Glutamatergic neuron (in vitro differentiated cells): ENCODE measurements at regions not wholly inside any gene's neighbourhood (a gene's known extent, or its start where the extent isn't known, plus 50 kb on each side); places are given as distances from the start of the nearest gene placed in this dataset.

Experiments
- DNase-seq: peaks from one replicate; pipeline ENCODE4 v3.0.0; 2022
- H3K27ac Mint-ChIP-seq: one replicate; pipeline ENCODE4 v1.8.0; 2020; ENCODE audit warnings: mild to moderate bottlenecking, mixed read lengths, inconsistent platforms; ENCODE audit not compliant: unreplicated experiment
- H3K27me3 Mint-ChIP-seq: one replicate; pipeline ENCODE4 v1.8.0; 2020; ENCODE audit warnings: mild to moderate bottlenecking, moderate library complexity, mixed read lengths, inconsistent platforms; ENCODE audit not compliant: unreplicated experiment
- H3K36me3 Mint-ChIP-seq: one replicate; pipeline ENCODE4 v1.8.0; 2020; ENCODE audit warnings: mild to moderate bottlenecking, mixed read lengths, inconsistent platforms; ENCODE audit not compliant: unreplicated experiment
- H3K4me1 Mint-ChIP-seq: one replicate; pipeline ENCODE4 v1.8.0; 2020; ENCODE audit warnings: mild to moderate bottlenecking, low read depth, mixed read lengths, inconsistent platforms; ENCODE audit not compliant: unreplicated experiment
- H3K4me3 Mint-ChIP-seq: one replicate; pipeline ENCODE4 v1.8.0; 2020; ENCODE audit warnings: mild to moderate bottlenecking, mixed read lengths, inconsistent platforms; ENCODE audit not compliant: unreplicated experiment
- H3K9me3 Mint-ChIP-seq: one replicate; pipeline ENCODE4 v1.8.0; 2020; ENCODE audit warnings: mild to moderate bottlenecking, moderate library complexity, mixed read lengths, inconsistent platforms; ENCODE audit not compliant: unreplicated experiment
- TF ChIP-seq, protein P1 (sequence below): fragments of 200-600 bp; sonication (generic); IDR thresholded peaks from one replicate; pipeline ENCODE4 v1.5.0; 2021; ENCODE audit not compliant: partially characterized antibody, unreplicated experiment

DNA sequence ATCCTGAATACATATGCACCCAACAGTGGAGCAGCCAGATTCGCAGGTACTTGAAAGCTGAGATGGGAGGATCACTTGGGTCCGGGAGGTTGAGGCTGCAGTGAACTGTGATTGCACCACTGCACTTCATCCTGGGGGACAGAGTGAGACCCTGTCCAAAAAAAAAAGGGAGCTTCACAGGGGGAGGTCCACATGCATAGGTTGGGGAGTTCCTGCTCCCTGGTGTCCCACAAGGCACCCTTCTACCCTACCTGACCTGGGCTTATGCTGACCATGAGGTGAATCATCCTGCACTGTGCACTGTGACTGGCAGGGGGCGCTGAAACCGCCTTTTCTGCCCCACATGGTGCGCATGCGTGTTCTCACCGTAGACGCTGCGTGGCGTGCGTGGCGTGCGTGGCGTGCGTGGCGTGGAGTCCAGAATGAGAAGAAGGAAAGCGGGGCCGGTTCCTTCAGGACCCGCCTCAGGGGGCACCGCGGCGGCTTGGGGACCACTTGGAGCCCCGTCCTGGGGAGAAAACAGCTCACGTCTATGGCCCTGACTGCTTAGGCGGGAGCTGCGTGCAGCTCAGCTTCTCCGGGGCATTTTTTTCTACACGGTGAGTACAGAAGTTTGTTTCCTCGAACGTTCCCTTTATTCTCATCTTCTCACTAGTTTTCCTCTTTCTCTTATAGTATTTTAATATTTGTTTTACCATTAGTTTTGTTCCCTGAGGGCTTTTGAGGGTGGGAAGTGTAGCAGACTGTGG is 116.6 kb upstream of the GRK3 start:
- peak; percentile 95 for DNase-seq
- Mint-ChIP-seq H3K27me3 (no peaks in the 10 kb centered on the region), H3K36me3 (no peaks in the 10 kb centered on the region), H3K4me1 (peaks cover 10% of the 10 kb centered on the region), H3K27ac (peak overlapping the region; percentile 83), H3K9me3 (peaks cover 3% of the 10 kb centered on the region), H3K4me3 (peak overlapping the region; percentile 91)
- TF ChIP-seq, protein P1, sequence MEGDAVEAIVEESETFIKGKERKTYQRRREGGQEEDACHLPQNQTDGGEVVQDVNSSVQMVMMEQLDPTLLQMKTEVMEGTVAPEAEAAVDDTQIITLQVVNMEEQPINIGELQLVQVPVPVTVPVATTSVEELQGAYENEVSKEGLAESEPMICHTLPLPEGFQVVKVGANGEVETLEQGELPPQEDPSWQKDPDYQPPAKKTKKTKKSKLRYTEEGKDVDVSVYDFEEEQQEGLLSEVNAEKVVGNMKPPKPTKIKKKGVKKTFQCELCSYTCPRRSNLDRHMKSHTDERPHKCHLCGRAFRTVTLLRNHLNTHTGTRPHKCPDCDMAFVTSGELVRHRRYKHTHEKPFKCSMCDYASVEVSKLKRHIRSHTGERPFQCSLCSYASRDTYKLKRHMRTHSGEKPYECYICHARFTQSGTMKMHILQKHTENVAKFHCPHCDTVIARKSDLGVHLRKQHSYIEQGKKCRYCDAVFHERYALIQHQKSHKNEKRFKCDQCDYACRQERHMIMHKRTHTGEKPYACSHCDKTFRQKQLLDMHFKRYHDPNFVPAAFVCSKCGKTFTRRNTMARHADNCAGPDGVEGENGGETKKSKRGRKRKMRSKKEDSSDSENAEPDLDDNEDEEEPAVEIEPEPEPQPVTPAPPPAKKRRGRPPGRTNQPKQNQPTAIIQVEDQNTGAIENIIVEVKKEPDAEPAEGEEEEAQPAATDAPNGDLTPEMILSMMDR, result peak; percentile 99

DNA sequence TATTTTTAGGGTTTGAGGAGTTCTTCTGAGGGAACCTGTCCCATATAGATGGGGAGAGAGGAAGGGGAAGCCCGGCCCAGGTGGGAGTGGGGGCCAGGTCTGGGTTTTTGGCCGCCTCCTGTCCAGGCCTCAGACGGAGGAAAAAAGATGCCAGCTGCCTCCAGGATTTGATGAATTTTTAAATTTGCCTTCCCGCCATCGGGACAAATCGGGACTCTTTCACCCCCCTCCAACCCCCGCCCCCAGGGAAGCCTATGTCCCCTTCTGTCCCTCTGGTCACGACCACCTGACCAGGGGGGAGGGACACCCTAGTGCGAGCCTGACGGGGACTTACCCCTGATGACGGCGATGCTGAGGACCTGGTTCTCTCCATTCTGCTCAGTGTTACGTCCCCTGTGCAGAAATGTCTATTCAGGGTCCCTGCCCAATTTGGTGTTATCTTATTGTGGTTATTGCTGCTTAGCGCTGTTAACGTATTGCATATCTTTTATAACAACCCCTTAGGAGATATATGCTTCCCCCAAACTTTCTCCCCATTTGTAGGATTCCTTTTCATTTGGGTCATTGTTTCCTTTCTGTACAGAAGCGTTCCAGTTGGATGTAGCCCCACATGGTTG is 115.9 kb upstream of the GRK3 start:
- no peaks in the 10 kb centered on the region for H3K27me3 Mint-ChIP-seq
- H3K27ac Mint-ChIP-seq, result peak overlapping the region; percentile 83
- no peaks in the 10 kb centered on the region for H3K36me3 Mint-ChIP-seq
- TF ChIP-seq, protein P1, result no peak
- peak overlapping the region; percentile 91 for H3K4me3 Mint-ChIP-seq
- peak; percentile 35 for DNase-seq
- H3K4me1 Mint-ChIP-seq, result peaks cover 10% of the 10 kb centered on the region
- peaks cover 3% of the 10 kb centered on the region for H3K9me3 Mint-ChIP-seq

DNA sequence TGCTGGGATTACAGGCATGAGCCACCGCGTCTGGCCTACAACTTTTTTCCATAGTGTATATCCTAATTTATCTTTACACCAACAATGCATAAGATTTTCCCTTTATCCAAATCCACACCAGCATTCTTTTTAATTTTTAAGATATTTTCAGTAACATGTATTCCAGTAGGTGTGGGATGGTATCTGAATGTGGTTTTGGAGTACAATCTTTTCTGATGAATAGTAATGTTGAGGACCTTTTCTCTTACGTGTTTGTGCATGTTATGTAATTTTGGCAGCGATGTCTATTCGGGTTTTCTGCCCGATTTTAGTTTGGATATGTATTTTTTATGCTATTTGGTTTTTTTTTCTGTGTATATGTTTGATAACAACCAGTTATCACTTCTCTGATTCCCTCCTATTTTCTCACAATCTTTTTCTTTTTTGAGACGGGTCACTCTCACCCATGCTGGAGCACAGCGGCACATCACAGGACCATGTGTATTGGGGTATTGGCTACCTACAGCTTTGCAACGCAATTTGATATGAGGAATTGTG is 114.6 kb upstream of the GRK3 start:
- TF ChIP-seq, protein P1, result no peak
- DNase-seq, result no peak
- peaks cover 10% of the 10 kb centered on the region for H3K4me1 Mint-ChIP-seq
- H3K9me3 Mint-ChIP-seq, result peaks cover 3% of the 10 kb centered on the region
- H3K27ac Mint-ChIP-seq, result no peak overlapping the region
- no peaks in the 10 kb centered on the region for H3K36me3 Mint-ChIP-seq
- H3K27me3 Mint-ChIP-seq, result no peaks in the 10 kb centered on the region
- H3K4me3 Mint-ChIP-seq, result peak overlapping the region; percentile 56

DNA sequence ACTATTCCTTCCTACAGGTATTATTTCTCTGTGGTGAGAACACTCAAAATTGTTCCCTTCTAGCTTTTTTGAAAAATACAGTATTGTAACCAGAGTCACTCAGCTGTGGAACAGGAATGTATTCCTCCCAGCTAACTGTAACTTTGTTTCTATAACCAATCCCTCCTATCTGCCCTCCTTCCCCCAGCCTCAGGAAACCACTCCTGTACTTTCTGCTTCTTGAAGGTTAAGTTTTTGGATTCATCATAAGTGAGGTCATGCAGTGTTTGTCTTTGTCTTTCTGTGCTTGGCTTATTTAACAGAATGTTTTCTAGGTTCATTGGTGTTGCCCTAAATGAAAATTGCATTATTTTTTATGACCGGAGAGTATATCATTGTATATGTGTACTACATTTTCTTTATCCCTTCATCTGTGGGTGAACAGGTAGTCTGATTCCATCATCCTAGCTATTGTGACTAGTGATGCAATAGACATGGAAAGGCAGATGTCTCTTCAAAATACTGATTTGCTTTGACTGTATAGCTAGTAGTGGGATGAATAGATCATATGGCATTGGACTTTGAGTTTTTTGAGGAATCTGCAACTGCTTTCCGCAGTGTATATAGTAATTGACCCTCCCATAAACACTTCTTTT is 112.9 kb upstream of the GRK3 start:
- no peaks in the 10 kb centered on the region for H3K27me3 Mint-ChIP-seq
- DNase-seq, result no peak
- peaks cover 3% of the 10 kb centered on the region for H3K9me3 Mint-ChIP-seq
- H3K36me3 Mint-ChIP-seq, result peaks cover under 1% of the 10 kb centered on the region
- TF ChIP-seq, protein P1, result no peak
- no peak overlapping the region for H3K27ac Mint-ChIP-seq
- peaks cover 10% of the 10 kb centered on the region for H3K4me1 Mint-ChIP-seq
- no peak overlapping the region for H3K4me3 Mint-ChIP-seq
